Stimulated activated CD4-positive, alpha-beta T cell treated with anti-CD3 and anti-CD28 coated beads, Interleukin-12 subunit alpha, Interleukin-12 subunit beta, amount 100 ng/mL, for 48 hours (primary cell): ENCODE measurements at regions not wholly inside any gene's neighbourhood (a gene's known extent, or its start where the extent isn't known, plus 50 kb on each side); places are given as distances from the start of the nearest gene placed in this dataset.
"Not testable (repeated sequence)": the region's sequence is repeated elsewhere in the genome, so short reads cannot be mapped to it uniquely, and the experiment has no call there.

Experiments
- DNase-seq, 3 donors: peaks; one replicate each; pipeline ENCODE4 v3.0.0-alpha.2; 2020; ENCODE audit warnings: low read depth in 2 of 3, low spot score in 1 of 3

- DNase-seq = no peak
Observed at GRCh38 chr4:128536746-128537145, 249.1 kb upstream of the PGRMC2 start.

GRCh38 chr4:128535510-128535909, 247.9 kb upstream of the PGRMC2 start:
- DNase-seq = not testable (repeated sequence)

GRCh38 chr4:128528793-128529553, 241.4 kb upstream of the PGRMC2 start:
- no peak for DNase-seq

- DNase-seq = no peak
Observed at GRCh38 chr4:128527946-128528576, 240.4 kb upstream of the PGRMC2 start.

- DNase-seq = no peak
Observed at GRCh38 chr4:128527351-128527750, 239.7 kb upstream of the PGRMC2 start.

- no peak for DNase-seq
Observed at GRCh38 chr4:128525992-128526630, 238.5 kb upstream of the PGRMC2 start.

GRCh38 chr4:128525387-128525786, 237.8 kb upstream of the PGRMC2 start:
- no peak for DNase-seq

- no peak for DNase-seq
Observed at GRCh38 chr4:128524311-128524710, 236.7 kb upstream of the PGRMC2 start.

- no peak for DNase-seq
Observed at GRCh38 chr4:128521648-128522111, 234.1 kb upstream of the PGRMC2 start.

- no peak for DNase-seq
Observed at GRCh38 chr4:128521156-128521555, 233.5 kb upstream of the PGRMC2 start.

GRCh38 chr4:128519163-128519830, 231.7 kb upstream of the PGRMC2 start:
- DNase-seq = no peak

GRCh38 chr4:128517739-128518510, 230.3 kb upstream of the PGRMC2 start:
- no peak for DNase-seq

GRCh38 chr4:128517096-128517738, 229.6 kb upstream of the PGRMC2 start:
- DNase-seq = no peak

- no peak for DNase-seq
Observed at GRCh38 chr4:128516301-128516969, 228.8 kb upstream of the PGRMC2 start.

GRCh38 chr4:128513664-128514484, 226.3 kb upstream of the PGRMC2 start:
- DNase-seq = no peak

GRCh38 chr4:128512767-128513322, 225.2 kb upstream of the PGRMC2 start:
- no peak for DNase-seq

GRCh38 chr4:128512161-128512560, 224.5 kb upstream of the PGRMC2 start:
- DNase-seq = no peak

- no peak for DNase-seq
Observed at GRCh38 chr4:128510850-128511249, 223.2 kb upstream of the PGRMC2 start.
